SK-N-MC (cell line): ENCODE measurements at regions not wholly inside any gene's neighbourhood (a gene's known extent, or its start where the extent isn't known, plus 50 kb on each side); places are given as distances from the start of the nearest gene placed in this dataset.

ENCODE experiments used
- DNase-seq: peaks from one replicate; pipeline ENCODE4 v3.0.0-alpha.2; 2011; ENCODE audit warnings: low read depth, low spot score
- H3K27ac ChIP-seq: fragments of 200-600 bp; sonication (generic); 2 replicates; pipeline ENCODE4 v1.5.1; 2016; ENCODE audit warnings: mixed run types
- H3K36me3 ChIP-seq: fragments of 200-600 bp; sonication (generic); 2 replicates; pipeline ENCODE4 v1.6.1; 2017; ENCODE audit warnings: antibody characterized with exemption, low read length, mixed read lengths; ENCODE audit not compliant: insufficient read depth
- H3K4me3 ChIP-seq: fragments of 200-600 bp; sonication (generic); 2 replicates; pipeline ENCODE4 v1.5.1; 2016
- H3K9ac ChIP-seq: fragments of 200-600 bp; sonication (generic); 2 replicates; pipeline ENCODE4 v1.8.0; 2017; ENCODE audit warnings: mixed run types, mixed read lengths; ENCODE audit not compliant: insufficient read length
- H3K9me3 ChIP-seq: fragments of 200-600 bp; sonication (generic); 2 replicates; pipeline ENCODE4 v1.6.1; 2017; ENCODE audit warnings: low read depth, mild to moderate bottlenecking, antibody characterized with exemption, low read length, moderate library complexity, mixed read lengths
- EZH2 ChIP-seq: fragments of 200-600 bp; sonication (generic); IDR thresholded peaks from one replicate; pipeline ENCODE4 v1.6.1; 2017; ENCODE audit warnings: antibody characterized with exemption
- FOXP2 ChIP-seq: optimal IDR thresholded peaks from 2 replicates; pipeline ENCODE3; 2011; ENCODE audit warnings: mild to moderate bottlenecking, moderate library complexity; ENCODE audit not compliant: insufficient read depth; ENCODE audit errors: extremely low read length, control extremely low read depth
- POLR2AphosphoS5 ChIP-seq: IDR thresholded peaks from 2 replicates; pipeline ENCODE4 v1.6.1; 2012; ENCODE audit warnings: mild to moderate bottlenecking, low read depth, low read length, borderline replicate concordance

- H3K36me3 ChIP-seq, result no peaks in the 10 kb centered on the region
- H3K9ac ChIP-seq, result no peak overlapping the region
- TF ChIP-seq POLR2AphosphoS5 (no peak), EZH2 (no peak), FOXP2 (no peak)
- no peaks in the 10 kb centered on the region for H3K9me3 ChIP-seq
- H3K27ac ChIP-seq, result no peak overlapping the region
- H3K4me3 ChIP-seq, result no peak overlapping the region
- no peak for DNase-seq
Observed at GRCh38 chr9:116081435-116082115, 72.0 kb upstream of the PAPPA start.

GRCh38 chr9:116083837-116084236 is 69.8 kb upstream of the PAPPA start:
- H3K27ac ChIP-seq, result no peak overlapping the region
- no peak for TF ChIP-seq EZH2
- TF ChIP-seq FOXP2, result no peak
- TF ChIP-seq POLR2AphosphoS5, result no peak

DNA sequence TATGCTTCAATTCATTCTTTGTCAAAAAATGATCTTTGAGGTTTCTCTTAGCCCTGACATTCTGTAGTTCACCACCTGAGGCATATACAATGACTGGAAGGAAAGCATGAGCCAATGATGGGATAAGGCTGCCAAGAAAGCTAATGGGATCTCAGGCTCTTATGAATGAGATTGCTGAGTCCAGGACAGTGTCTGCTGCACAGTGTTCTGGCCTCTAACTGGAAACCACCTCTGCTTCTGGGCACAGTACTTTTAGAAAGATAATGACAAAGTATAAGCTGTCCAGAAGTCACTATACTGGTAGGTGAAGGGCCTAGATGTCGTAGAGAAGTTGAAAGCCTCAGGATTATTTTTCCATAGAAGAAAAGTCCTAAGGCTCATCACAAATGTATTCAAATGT is 69.1 kb upstream of the PAPPA start:
- no peak for TF ChIP-seq EZH2
- TF ChIP-seq POLR2AphosphoS5, result no peak
- no peak for TF ChIP-seq FOXP2
- DNase-seq, result no peak
- no peak overlapping the region for H3K9ac ChIP-seq
- no peaks in the 10 kb centered on the region for H3K36me3 ChIP-seq
- H3K9me3 ChIP-seq, result no peaks in the 10 kb centered on the region
- peak overlapping the region; percentile 76 for H3K27ac ChIP-seq
- H3K4me3 ChIP-seq, result peak overlapping the region; percentile 32; the same call in 1 of the 2 replicates

More at GRCh38 chr9:116083837-116084236, 69.8 kb upstream of the PAPPA start:
- no peaks in the 10 kb centered on the region for H3K9me3 ChIP-seq
- DNase-seq, result no peak
- H3K36me3 ChIP-seq, result no peaks in the 10 kb centered on the region
- H3K4me3 ChIP-seq, result no peak overlapping the region
- H3K9ac ChIP-seq, result no peak overlapping the region

DNA sequence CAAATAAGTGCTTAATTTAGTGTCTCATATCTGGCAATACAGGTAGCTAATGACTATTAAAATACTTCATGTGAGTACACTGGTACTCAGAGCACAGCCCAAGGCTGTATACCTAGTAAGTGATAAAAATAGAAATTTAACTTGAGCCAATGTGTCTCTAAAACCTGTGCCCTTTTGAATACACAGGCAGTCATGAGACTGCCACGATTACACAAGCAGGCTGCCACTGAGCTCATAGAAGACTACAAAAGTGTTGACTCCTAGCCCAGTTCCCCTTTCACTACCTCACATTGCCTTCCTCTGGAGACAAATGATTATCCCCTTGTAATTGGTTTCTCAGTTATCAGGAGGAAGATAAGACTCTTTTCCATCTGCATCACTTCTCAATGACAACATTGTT is 66.3 kb upstream of the PAPPA start:
- Histone ChIP-seq H3K27ac (peak overlapping the region; percentile 48), H3K9me3 (no peaks in the 10 kb centered on the region), H3K9ac (no peak overlapping the region), H3K4me3 (peak overlapping the region; percentile 3; the same call in 1 of the 2 replicates), H3K36me3 (no peaks in the 10 kb centered on the region)
- TF ChIP-seq EZH2 (no peak), FOXP2 (no peak), POLR2AphosphoS5 (no peak)
- DNase-seq, result no peak

DNA sequence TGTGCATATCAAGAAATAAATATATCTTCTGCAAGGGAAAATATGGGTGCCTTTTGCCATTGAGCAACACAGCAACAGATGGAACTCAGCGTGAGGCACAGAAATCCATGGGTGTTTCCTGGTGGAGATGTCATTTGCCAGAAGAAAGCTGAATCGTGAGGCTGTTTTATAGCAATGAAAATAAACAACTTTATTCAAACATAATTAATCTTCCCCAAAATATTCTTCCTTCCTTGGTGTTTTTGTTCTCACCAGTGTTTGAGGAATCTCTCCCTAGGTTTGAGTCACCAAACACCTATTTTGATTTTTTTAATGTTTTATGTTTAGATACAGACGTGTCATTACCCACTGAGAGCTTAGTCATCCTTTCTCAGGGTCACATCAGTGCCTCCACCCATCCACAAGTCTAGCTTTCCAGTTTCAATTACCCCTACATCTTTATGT is 65.8 kb upstream of the PAPPA start:
- Histone ChIP-seq H3K4me3 (peak overlapping the region; percentile 3; the same call in 1 of the 2 replicates), H3K27ac (peak overlapping the region; percentile 48)
- DNase-seq, result no peak

GRCh38 chr9:116088396-116088795 is 65.2 kb upstream of the PAPPA start:
- Histone ChIP-seq H3K9me3 (no peaks in the 10 kb centered on the region), H3K36me3 (no peaks in the 10 kb centered on the region), H3K4me3 (no peak overlapping the region), H3K27ac (no peak overlapping the region), H3K9ac (no peak overlapping the region)
- DNase-seq, result no peak
- no peak for TF ChIP-seq EZH2
- TF ChIP-seq POLR2AphosphoS5, result no peak
- TF ChIP-seq FOXP2, result no peak

More for the DNA sequence above, 65.8 kb upstream of the PAPPA start:
- Histone ChIP-seq H3K36me3 (no peaks in the 10 kb centered on the region), H3K9ac (no peak overlapping the region), H3K9me3 (no peaks in the 10 kb centered on the region)
- TF ChIP-seq POLR2AphosphoS5 (no peak), FOXP2 (no peak), EZH2 (no peak)

GRCh38 chr9:116090030-116090770 is 63.4 kb upstream of the PAPPA start:
- no peak overlapping the region for H3K4me3 ChIP-seq
- H3K27ac ChIP-seq, result no peak overlapping the region
- no peak for TF ChIP-seq POLR2AphosphoS5
- no peak for TF ChIP-seq FOXP2
- TF ChIP-seq EZH2, result no peak
- no peaks in the 10 kb centered on the region for H3K9me3 ChIP-seq
- no peaks in the 10 kb centered on the region for H3K36me3 ChIP-seq
- H3K9ac ChIP-seq, result no peak overlapping the region
- no peak for DNase-seq

DNA sequence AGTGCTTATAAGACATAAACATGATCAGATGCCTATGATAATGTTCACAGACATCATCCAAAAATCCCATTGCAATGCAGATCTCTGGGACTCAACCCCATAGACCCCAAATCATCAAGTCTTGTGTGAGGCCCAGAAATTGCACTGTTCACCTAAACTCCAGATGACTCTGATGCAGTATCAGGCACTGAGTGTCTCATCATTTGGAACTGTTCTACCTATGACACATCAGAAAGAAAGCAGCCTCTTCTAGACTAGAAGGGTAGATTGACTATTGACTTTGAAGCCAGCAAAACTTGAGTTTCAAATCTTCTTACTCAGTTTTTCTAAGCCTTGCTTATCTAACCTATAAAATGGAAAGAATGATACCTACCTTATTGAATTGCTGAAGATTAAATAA is 58.7 kb upstream of the PAPPA start:
- TF ChIP-seq POLR2AphosphoS5 (no peak), EZH2 (no peak), FOXP2 (no peak)
- Histone ChIP-seq H3K27ac (no peak overlapping the region), H3K9me3 (no peaks in the 10 kb centered on the region), H3K4me3 (no peak overlapping the region), H3K9ac (no peak overlapping the region), H3K36me3 (no peaks in the 10 kb centered on the region)
- no peak for DNase-seq

DNA sequence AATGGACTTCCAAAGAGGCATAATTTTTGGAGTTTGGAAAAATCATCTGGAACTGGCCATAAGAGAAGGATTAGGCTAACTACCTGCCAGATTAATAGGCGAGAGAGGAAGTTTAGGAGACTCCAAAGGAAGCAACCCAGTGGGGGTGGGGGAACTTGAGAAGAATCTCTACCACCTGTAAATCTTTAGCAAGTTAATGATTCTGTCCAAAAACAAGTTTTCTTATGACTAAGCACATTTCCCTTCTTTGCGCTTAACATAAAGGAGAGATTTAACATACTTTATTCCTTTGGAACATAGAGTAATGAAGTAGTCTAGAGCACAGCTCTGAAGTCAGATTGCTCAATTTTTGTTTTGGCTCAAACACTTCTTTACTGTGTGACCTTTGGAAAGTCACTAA is 58.2 kb upstream of the PAPPA start:
- DNase-seq, result no peak
- H3K9me3 ChIP-seq, result no peaks in the 10 kb centered on the region
- no peaks in the 10 kb centered on the region for H3K36me3 ChIP-seq
- no peak for TF ChIP-seq POLR2AphosphoS5
- TF ChIP-seq EZH2, result no peak
- no peak for TF ChIP-seq FOXP2
- no peak overlapping the region for H3K27ac ChIP-seq
- no peak overlapping the region for H3K4me3 ChIP-seq
- no peak overlapping the region for H3K9ac ChIP-seq
